Keratinocyte (primary cell): ENCODE measurements at regions not wholly inside any gene's neighbourhood (a gene's known extent, or its start where the extent isn't known, plus 50 kb on each side); places are given as distances from the start of the nearest gene placed in this dataset.

Experiments used
- DNase-seq: peaks from one replicate; pipeline ENCODE4 v3.0.0-alpha.2; 2011; ENCODE audit warnings: low read depth, missing footprints, low spot score
- FAIRE-seq: peaks from 2 replicates; lab custom pipeline; 2011; peaks lifted over from hg19 to GRCh38; lab: Jason Lieb, UNC
- H2AFZ ChIP-seq: 2 replicates; pipeline ENCODE4 v1.6.0; 2012; ENCODE audit warnings: low read length, control low read depth, inconsistent platforms; ENCODE audit not compliant: control insufficient read depth
- H3K27ac ChIP-seq: 2 replicates; pipeline ENCODE4 v1.5.1; 2011; ENCODE audit warnings: low read length; ENCODE audit not compliant: control insufficient read depth, insufficient read depth
- H3K27me3 ChIP-seq: 3 replicates; pipeline ENCODE4 v1.6.0; 2011; ENCODE audit warnings: low read length; ENCODE audit not compliant: control insufficient read depth, insufficient read depth; ENCODE audit errors: extremely low read depth
- H3K36me3 ChIP-seq, 2 experiments: 2 replicates in 1 of 2; 3 replicates in 1 of 2; pipeline ENCODE4 v1.5.1; 2011; ENCODE audit warnings: low read length in 2 of 2, mild to moderate bottlenecking in 1 of 2; ENCODE audit not compliant: control insufficient read depth in 2 of 2, insufficient read depth in 2 of 2; ENCODE audit errors: extremely low read depth in 1 of 2
- H3K4me1 ChIP-seq: 3 replicates; pipeline ENCODE4 v1.5.1; 2011; ENCODE audit warnings: low read length; ENCODE audit not compliant: control insufficient read depth, insufficient read depth; ENCODE audit errors: extremely low read depth
- H3K4me2 ChIP-seq: 3 replicates; pipeline ENCODE4 v1.6.0; 2011; ENCODE audit warnings: low read depth, low read length; ENCODE audit not compliant: control insufficient read depth, insufficient read depth; ENCODE audit errors: extremely low read depth
- H3K4me3 ChIP-seq, 3 experiments: fragments of 200-600 bp in 1 of 3; sonication (generic) in 1 of 3; 2 replicates in 2 of 3; 3 replicates in 1 of 3; pipeline ENCODE4 v1.5.1; 2011 to 2016; ENCODE audit warnings: low read length in 3 of 3, mild to moderate bottlenecking in 3 of 3, control low read depth in 2 of 3, inconsistent platforms in 1 of 3, low read depth in 1 of 3, mixed read lengths in 1 of 3, mixed run types in 1 of 3, moderate library complexity in 1 of 3; ENCODE audit not compliant: control insufficient read depth in 2 of 3, insufficient read depth in 2 of 3; ENCODE audit errors: extremely low read depth in 1 of 3
- H3K79me2 ChIP-seq: 2 replicates; pipeline ENCODE4 v1.6.0; 2012; ENCODE audit warnings: low read length; ENCODE audit not compliant: control insufficient read depth, insufficient read depth
- H3K9ac ChIP-seq: 3 replicates; pipeline ENCODE4 v1.6.0; 2011; ENCODE audit warnings: low read length; ENCODE audit not compliant: control insufficient read depth, insufficient read depth; ENCODE audit errors: extremely low read depth
- H3K9me1 ChIP-seq: 3 replicates; pipeline ENCODE4 v1.6.0; 2011; ENCODE audit warnings: low read length; ENCODE audit not compliant: control insufficient read depth, insufficient read depth; ENCODE audit errors: extremely low read depth
- H3K9me3 ChIP-seq: 2 replicates; pipeline ENCODE4 v1.5.1; 2012; ENCODE audit warnings: low read depth, low read length; ENCODE audit not compliant: control insufficient read depth
- H4K20me1 ChIP-seq: 3 replicates; pipeline ENCODE4 v1.6.0; 2011; ENCODE audit warnings: low read length; ENCODE audit not compliant: control insufficient read depth, insufficient read depth; ENCODE audit errors: extremely low read depth
- CTCF ChIP-seq, 3 experiments: IDR thresholded peaks in 1 of 3; conservative IDR thresholded peaks in 1 of 3; optimal IDR thresholded peaks in 1 of 3; 2 replicates in 2 of 3; 3 replicates in 1 of 3; pipeline versions ENCODE3 to v1.5.1; 2011; ENCODE audit warnings: low read length in 3 of 3, mild to moderate bottlenecking in 3 of 3, moderate library complexity in 2 of 3, control low read depth in 1 of 3, inconsistent platforms in 1 of 3; ENCODE audit not compliant: insufficient read depth in 2 of 3; ENCODE audit errors: extremely low read depth in 1 of 3
- EZH2 ChIP-seq: IDR thresholded peaks from one replicate; pipeline ENCODE4 v1.6.1; 2012; ENCODE audit warnings: inconsistent platforms, mild to moderate bottlenecking, low read length, moderate library complexity
- dilution Hi-C: fragments of 300-500 bp; cut with MboI; formaldehyde crosslinking; loops from one replicate; pipeline ENCODE4 v1.7.0; 2020; ENCODE audit warnings: low sequenced_read_pairs; ENCODE audit not compliant: extremely low pct_ligation_motif_present

DNA sequence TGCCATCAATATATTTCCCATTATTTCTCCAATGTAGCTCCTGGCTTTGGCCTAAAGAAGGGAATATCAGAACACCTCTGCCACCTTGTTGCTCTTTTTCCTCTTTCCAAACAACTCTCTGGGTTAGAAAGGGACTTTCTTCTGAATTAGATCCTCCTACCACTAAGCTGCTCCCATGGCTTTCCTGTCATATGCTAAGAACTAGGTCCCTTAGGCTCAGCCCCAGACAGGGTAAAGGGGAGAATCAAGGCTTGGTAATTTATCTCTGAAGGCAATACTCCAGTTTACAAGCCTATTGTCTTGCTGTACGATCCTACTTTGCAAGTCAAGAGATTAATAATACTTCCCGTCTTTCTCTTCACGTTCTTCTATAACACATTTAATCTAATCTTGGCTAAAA lies 373.2 kb upstream of the DAB1 start:
- Histone ChIP-seq H3K9ac (no peak overlapping the region), H3K36me3 (no peaks in the 10 kb centered on the region), H3K9me3 (no peaks in the 10 kb centered on the region), H4K20me1 (no peaks in the 10 kb centered on the region), H3K27ac (no peak overlapping the region), H3K4me2 (no peak overlapping the region), H3K4me1 (no peaks in the 10 kb centered on the region), H3K79me2 (no peaks in the 10 kb centered on the region), H2AFZ (no peak overlapping the region), H3K4me3 (no peak overlapping the region), H3K27me3 (no peaks in the 10 kb centered on the region), H3K9me1 (no peaks in the 10 kb centered on the region)
- FAIRE-seq (no peak), DNase-seq (no peak)
- dilution Hi-C loops, result no loop called here
- TF ChIP-seq CTCF (optimal IDR thresholded peaks at IDR 0.05 in 1 of 3, IDR thresholded peaks at IDR 0.05 in 1 of 3, conservative IDR thresholded peaks at IDR 0.05 in 1 of 3; ENCODE audit: extremely low read depth in 1 of 3, insufficient read depth in 2 of 3, low read length in 3 of 3) (no peak), EZH2 (no peak)

DNA sequence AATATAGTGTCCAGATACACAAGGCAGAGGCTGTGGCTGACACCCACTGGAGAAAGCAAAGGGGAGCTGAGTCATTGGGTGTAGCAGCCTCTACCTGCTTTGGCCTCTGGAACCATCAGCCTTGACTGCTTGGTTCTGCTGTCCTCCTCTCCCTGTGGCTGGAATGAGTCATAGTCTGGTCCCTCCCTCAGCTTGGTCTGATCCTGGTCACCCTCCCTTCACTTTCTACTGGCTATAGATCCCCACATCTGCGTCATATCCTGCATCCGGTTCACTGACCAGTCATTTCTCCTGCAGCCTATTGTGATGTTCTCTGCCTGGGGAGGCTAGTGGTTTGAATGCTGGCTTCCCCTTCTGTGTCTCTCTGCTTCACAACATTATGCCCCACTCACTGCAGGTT lies 372.8 kb upstream of the DAB1 start:
- TF ChIP-seq CTCF (optimal IDR thresholded peaks at IDR 0.05 in 1 of 3, IDR thresholded peaks at IDR 0.05 in 1 of 3, conservative IDR thresholded peaks at IDR 0.05 in 1 of 3; ENCODE audit: extremely low read depth in 1 of 3, insufficient read depth in 2 of 3, low read length in 3 of 3), result no peak
- TF ChIP-seq EZH2, result no peak
- dilution Hi-C loops, result no loop called here
- H3K4me3 ChIP-seq, result no peak overlapping the region
- DNase-seq (peak; percentile 1), FAIRE-seq (peak; percentile 53)
- H3K4me2 ChIP-seq, result no peak overlapping the region
- H3K79me2 ChIP-seq, result no peaks in the 10 kb centered on the region
- no peak overlapping the region for H3K9ac ChIP-seq
- H3K9me1 ChIP-seq, result no peaks in the 10 kb centered on the region
- H3K27ac ChIP-seq, result no peak overlapping the region
- H3K9me3 ChIP-seq, result no peaks in the 10 kb centered on the region
- H2AFZ ChIP-seq, result peak overlapping the region; percentile 48
- no peaks in the 10 kb centered on the region for H4K20me1 ChIP-seq
- H3K27me3 ChIP-seq, result no peaks in the 10 kb centered on the region
- H3K36me3 ChIP-seq, result no peaks in the 10 kb centered on the region
- no peaks in the 10 kb centered on the region for H3K4me1 ChIP-seq
